Lower leg skin (tissue), 3 donors: ENCODE measurements at regions not wholly inside any gene's neighbourhood (a gene's known extent, or its start where the extent isn't known, plus 50 kb on each side); places are given as distances from the start of the nearest gene placed in this dataset.

Experiments
- POLR2A ChIP-seq, 2 donors: fragments of 450-650 bp; IDR thresholded peaks; one replicate each; pipeline ENCODE4 v1.6.1; 2016 to 2017; ENCODE audit warnings: antibody characterized with exemption in 2 of 2, mild to moderate bottlenecking in 1 of 2, moderate library complexity in 1 of 2
- TF ChIP-seq, protein P1 (sequence below), 3 donors: fragments of 450-650 bp; IDR thresholded peaks; one replicate each; pipeline ENCODE4 v1.5.1; 2016; ENCODE audit warnings: antibody characterized with exemption in 3 of 3, mild to moderate bottlenecking in 3 of 3, moderate library complexity in 2 of 3

- TF ChIP-seq, protein P1, sequence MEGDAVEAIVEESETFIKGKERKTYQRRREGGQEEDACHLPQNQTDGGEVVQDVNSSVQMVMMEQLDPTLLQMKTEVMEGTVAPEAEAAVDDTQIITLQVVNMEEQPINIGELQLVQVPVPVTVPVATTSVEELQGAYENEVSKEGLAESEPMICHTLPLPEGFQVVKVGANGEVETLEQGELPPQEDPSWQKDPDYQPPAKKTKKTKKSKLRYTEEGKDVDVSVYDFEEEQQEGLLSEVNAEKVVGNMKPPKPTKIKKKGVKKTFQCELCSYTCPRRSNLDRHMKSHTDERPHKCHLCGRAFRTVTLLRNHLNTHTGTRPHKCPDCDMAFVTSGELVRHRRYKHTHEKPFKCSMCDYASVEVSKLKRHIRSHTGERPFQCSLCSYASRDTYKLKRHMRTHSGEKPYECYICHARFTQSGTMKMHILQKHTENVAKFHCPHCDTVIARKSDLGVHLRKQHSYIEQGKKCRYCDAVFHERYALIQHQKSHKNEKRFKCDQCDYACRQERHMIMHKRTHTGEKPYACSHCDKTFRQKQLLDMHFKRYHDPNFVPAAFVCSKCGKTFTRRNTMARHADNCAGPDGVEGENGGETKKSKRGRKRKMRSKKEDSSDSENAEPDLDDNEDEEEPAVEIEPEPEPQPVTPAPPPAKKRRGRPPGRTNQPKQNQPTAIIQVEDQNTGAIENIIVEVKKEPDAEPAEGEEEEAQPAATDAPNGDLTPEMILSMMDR (IDR thresholded peaks at IDR 0.05) = no peak
- TF ChIP-seq POLR2A (IDR thresholded peaks at IDR 0.05) = no peak
Measured at GRCh38 chr2:238665919-238666318, 182.0 kb upstream of the TWIST2 start.
